Chondrocyte (in vitro differentiated cells): ENCODE measurements at regions not wholly inside any gene's neighbourhood (a gene's known extent, or its start where the extent isn't known, plus 50 kb on each side); places are given as distances from the start of the nearest gene placed in this dataset.
"Not testable (repeated sequence)": the region's sequence is repeated elsewhere in the genome, so short reads cannot be mapped to it uniquely, and the experiment has no call there.

Experiments
- DNase-seq: peaks from one replicate; pipeline ENCODE4 v3.0.0; 2021; ENCODE audit warnings: mixed read lengths, low spot score
- H3K27ac Mint-ChIP-seq: one replicate; pipeline ENCODE4 v1.8.0; 2021; ENCODE audit warnings: mild to moderate bottlenecking, moderate library complexity, mixed read lengths; ENCODE audit not compliant: unreplicated experiment
- H3K27me3 Mint-ChIP-seq: 2 replicates; pipeline ENCODE4 v1.8.0; 2021; ENCODE audit warnings: low read depth, mixed read lengths
- H3K36me3 Mint-ChIP-seq: 2 replicates; pipeline ENCODE4 v1.8.0; 2021; ENCODE audit warnings: low read depth, mixed read lengths
- H3K4me1 Mint-ChIP-seq: 2 replicates; pipeline ENCODE4 v1.8.0; 2021; ENCODE audit warnings: low read depth, mild to moderate bottlenecking, mixed read lengths
- H3K4me3 Mint-ChIP-seq: one replicate; pipeline ENCODE4 v1.8.0; 2021; ENCODE audit warnings: mild to moderate bottlenecking, moderate library complexity, mixed read lengths; ENCODE audit not compliant: unreplicated experiment
- H3K9me3 Mint-ChIP-seq: 2 replicates; pipeline ENCODE4 v1.8.0; 2021; ENCODE audit warnings: low read depth, mixed read lengths
- TF ChIP-seq, protein P1 (sequence below): fragments of 200-600 bp; sonication (generic); IDR thresholded peaks from 2 replicates; pipeline ENCODE4 v1.5.0; 2021; ENCODE audit warnings: antibody characterized with exemption, mild to moderate bottlenecking, moderate library complexity

DNA sequence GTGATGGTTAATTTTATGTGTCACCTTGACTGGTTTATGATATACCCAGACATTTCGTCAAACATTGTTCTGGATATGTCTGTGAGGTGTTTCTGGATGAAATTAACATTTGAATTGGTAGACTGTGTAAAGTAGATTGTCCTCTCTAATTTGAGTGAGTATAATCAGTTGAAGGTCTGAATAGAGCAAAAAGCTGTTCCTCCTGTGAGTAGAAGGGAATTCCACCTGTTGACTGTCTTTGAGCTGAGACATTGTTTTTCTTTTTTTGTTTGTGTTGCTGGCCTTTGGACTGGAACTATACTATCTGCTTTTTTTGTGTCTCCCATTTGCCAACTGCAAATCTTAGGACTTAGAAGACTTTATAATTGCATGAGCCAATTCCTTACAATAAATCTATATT is 920.9 kb upstream of the LRFN5 start:
- Mint-ChIP-seq H3K4me3 (no peak overlapping the region), H3K27me3 (no peaks in the 10 kb centered on the region), H3K4me1 (no peaks in the 10 kb centered on the region), H3K36me3 (no peaks in the 10 kb centered on the region), H3K9me3 (no peaks in the 10 kb centered on the region), H3K27ac (no peak overlapping the region)
- TF ChIP-seq, protein P1, sequence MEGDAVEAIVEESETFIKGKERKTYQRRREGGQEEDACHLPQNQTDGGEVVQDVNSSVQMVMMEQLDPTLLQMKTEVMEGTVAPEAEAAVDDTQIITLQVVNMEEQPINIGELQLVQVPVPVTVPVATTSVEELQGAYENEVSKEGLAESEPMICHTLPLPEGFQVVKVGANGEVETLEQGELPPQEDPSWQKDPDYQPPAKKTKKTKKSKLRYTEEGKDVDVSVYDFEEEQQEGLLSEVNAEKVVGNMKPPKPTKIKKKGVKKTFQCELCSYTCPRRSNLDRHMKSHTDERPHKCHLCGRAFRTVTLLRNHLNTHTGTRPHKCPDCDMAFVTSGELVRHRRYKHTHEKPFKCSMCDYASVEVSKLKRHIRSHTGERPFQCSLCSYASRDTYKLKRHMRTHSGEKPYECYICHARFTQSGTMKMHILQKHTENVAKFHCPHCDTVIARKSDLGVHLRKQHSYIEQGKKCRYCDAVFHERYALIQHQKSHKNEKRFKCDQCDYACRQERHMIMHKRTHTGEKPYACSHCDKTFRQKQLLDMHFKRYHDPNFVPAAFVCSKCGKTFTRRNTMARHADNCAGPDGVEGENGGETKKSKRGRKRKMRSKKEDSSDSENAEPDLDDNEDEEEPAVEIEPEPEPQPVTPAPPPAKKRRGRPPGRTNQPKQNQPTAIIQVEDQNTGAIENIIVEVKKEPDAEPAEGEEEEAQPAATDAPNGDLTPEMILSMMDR = no peak
- no peak for DNase-seq

DNA sequence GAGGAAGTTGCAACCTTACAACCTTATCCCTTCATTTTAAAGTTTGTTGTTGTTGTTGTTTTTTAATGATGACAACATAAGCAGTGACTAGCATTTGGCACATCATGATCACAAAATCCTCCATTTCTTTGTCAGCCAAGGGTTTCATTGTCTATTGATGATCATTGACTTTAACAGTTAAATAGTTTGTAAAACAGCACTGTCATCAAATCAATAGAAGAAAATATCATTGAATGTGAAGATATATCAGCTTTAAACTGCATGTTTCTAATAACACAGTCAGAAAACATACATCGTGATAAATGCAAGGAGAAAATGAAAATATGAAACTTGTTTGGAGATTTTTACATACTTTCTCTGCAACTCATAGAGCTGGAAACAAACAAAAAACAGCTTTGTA is 922.3 kb upstream of the LRFN5 start:
- no peaks in the 10 kb centered on the region for H3K36me3 Mint-ChIP-seq
- H3K9me3 Mint-ChIP-seq = peaks cover 4% of the 10 kb centered on the region
- H3K27me3 Mint-ChIP-seq = no peaks in the 10 kb centered on the region
- no peak overlapping the region for H3K27ac Mint-ChIP-seq
- no peaks in the 10 kb centered on the region for H3K4me1 Mint-ChIP-seq
- no peak overlapping the region for H3K4me3 Mint-ChIP-seq
- DNase-seq = no peak
- TF ChIP-seq, protein P1 = no peak

DNA sequence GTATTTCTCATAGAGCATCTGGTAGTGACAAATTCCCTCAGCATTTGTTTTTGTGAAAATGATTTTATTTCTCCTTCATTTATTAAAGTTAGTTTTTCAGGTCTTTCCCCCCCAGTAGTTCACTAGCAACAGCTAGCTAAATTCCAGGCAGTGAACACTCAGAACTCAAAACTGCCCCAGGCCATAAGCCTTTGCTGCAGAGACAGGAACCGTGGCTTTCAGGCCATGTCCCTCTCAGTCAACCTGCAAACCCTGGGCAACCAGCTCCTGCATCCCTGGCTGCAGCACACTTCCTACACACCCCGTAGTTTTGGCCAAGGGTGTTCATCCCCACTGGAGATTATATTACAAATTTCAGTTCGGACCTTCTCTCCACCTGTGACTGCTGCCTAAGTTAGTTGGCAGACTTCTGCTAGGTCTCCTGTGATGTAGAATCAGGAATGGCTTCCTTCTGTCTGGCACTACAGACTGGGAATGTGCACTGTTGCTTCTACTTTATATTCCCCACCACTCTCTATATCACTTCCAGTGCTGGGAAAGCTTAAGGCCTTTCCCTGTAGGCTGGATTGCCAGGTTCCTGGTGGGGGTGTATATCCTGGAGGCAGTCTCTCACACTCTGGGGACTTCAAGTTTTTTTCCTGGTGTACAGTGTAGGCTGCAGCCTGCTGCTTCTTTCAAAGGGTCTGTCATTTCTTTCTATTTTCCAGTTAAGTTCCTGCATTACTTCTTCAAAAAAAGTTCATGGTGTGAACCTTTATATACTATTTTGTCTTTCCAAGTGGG is 924.4 kb upstream of the LRFN5 start:
- no peak for DNase-seq
- Mint-ChIP-seq H3K27me3 (no peaks in the 10 kb centered on the region), H3K36me3 (no peaks in the 10 kb centered on the region), H3K4me3 (no peak overlapping the region), H3K4me1 (no peaks in the 10 kb centered on the region), H3K9me3 (peaks cover 4% of the 10 kb centered on the region), H3K27ac (no peak overlapping the region)
- TF ChIP-seq, protein P1 = no peak

DNA sequence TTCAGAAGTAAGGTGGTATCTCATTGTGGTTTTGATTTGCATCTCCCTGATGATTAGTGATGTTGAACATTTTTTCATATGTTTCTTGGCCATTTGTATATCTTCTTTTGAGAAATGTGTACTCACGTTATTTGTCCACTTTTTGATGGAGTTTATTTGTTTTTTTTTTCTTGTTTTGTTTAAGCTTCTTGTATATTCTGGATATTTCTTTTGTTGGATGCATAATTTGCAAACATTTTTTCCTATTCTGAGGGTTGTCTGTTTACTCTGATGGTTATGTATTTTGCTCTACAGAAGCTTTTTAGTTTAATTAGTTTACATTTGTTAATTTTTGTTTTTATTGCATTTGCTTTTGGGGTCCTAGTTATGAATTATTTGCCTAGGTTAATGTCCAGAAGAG is 927.4 kb upstream of the LRFN5 start:
- no peaks in the 10 kb centered on the region for H3K36me3 Mint-ChIP-seq
- TF ChIP-seq, protein P1 = no peak
- no peak overlapping the region for H3K4me3 Mint-ChIP-seq
- H3K4me1 Mint-ChIP-seq = no peaks in the 10 kb centered on the region
- no peak overlapping the region for H3K27ac Mint-ChIP-seq
- H3K9me3 Mint-ChIP-seq = peaks cover 7% of the 10 kb centered on the region
- no peaks in the 10 kb centered on the region for H3K27me3 Mint-ChIP-seq
- no peak for DNase-seq

DNA sequence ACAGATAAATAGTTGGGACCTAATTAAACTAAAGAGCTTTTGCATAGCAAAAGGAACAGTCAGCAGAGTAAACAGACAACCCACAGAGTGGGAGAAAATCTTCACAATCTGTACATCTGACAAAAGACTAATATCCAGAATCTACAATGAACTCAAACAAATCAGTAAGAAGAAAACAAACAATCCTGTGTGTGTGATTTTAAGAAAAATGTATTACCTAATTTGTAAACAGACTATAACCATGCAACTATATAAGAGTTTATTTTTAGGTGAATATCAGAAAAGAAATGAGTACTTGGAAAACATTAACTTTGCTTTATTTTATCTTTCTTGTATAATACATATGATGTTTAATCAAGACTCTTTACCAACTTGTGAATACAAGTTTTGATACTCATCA is 929.5 kb upstream of the LRFN5 start:
- H3K4me3 Mint-ChIP-seq, H3K27me3 Mint-ChIP-seq, H3K4me1 Mint-ChIP-seq, H3K9me3 Mint-ChIP-seq, H3K36me3 Mint-ChIP-seq, H3K27ac Mint-ChIP-seq, DNase-seq: not testable (repeated sequence)

DNA sequence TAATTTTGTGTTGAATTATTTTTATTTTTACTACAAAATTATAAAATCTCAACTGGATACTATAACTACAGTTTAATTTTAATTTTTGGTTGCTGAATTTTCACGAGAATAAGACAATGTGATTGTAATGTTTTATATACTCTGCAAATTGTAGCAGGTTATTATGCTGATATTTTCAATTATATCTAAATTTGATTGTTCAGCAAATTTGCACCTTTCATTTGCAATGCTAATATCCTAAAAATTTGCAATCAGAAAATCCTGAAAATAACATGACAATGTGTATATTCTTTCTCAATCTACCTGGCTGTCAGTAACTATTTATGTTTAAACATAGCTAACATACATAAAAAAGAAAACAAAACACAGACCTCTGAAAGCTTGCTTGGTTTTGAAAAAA is 932.2 kb upstream of the LRFN5 start:
- no peaks in the 10 kb centered on the region for H3K27me3 Mint-ChIP-seq
- no peak for DNase-seq
- peaks cover 3% of the 10 kb centered on the region for H3K9me3 Mint-ChIP-seq

More for the DNA sequence above, 932.2 kb upstream of the LRFN5 start:
- Mint-ChIP-seq H3K4me1 (no peaks in the 10 kb centered on the region), H3K36me3 (no peaks in the 10 kb centered on the region), H3K4me3 (no peak overlapping the region), H3K27ac (no peak overlapping the region)
- TF ChIP-seq, protein P1 = no peak
